H7 (cell line): ENCODE measurements at regions not wholly inside any gene's neighbourhood (a gene's known extent, or its start where the extent isn't known, plus 50 kb on each side); places are given as distances from the start of the nearest gene placed in this dataset.
"Not testable (repeated sequence)": the region's sequence is repeated elsewhere in the genome, so short reads cannot be mapped to it uniquely, and the experiment has no call there.

Experiments used
- DNase-seq: peaks from one replicate; pipeline ENCODE4 v3.0.0; 2012
- H3K27me3 ChIP-seq: 2 replicates; pipeline ENCODE4 v1.6.0; 2011; ENCODE audit warnings: mild to moderate bottlenecking, low read length; ENCODE audit not compliant: control insufficient read depth, insufficient read depth
- H3K36me3 ChIP-seq: replicated peaks from 2 replicates; pipeline ENCODE4 v1.5.1; 2011; ENCODE audit warnings: low read length; ENCODE audit not compliant: control insufficient read depth, insufficient read depth
- H3K4me3 ChIP-seq: 2 replicates; pipeline ENCODE4 v1.5.1; 2011; ENCODE audit warnings: low read depth, mild to moderate bottlenecking, control low read depth, low read length, moderate library complexity; ENCODE audit not compliant: insufficient read depth

GRCh38 chr19:57016491-57016890 lies 103.3 kb upstream of the USP29 start:
- no peaks in the 10 kb centered on the region for H3K27me3 ChIP-seq
- DNase-seq = no peak
- H3K4me3 ChIP-seq = no peak overlapping the region
- no peaks in the 10 kb centered on the region for H3K36me3 ChIP-seq

- no peak for DNase-seq
- no peak overlapping the region for H3K4me3 ChIP-seq
- no peaks in the 10 kb centered on the region for H3K36me3 ChIP-seq
- no peaks in the 10 kb centered on the region for H3K27me3 ChIP-seq
Measured at GRCh38 chr19:57025491-57025890, 94.3 kb upstream of the USP29 start.

- DNase-seq = no peak
- H3K36me3 ChIP-seq = no peaks in the 10 kb centered on the region
- H3K4me3 ChIP-seq = no peak overlapping the region
- H3K27me3 ChIP-seq = no peaks in the 10 kb centered on the region
Measured at GRCh38 chr19:57026476-57026875, 93.3 kb upstream of the USP29 start.

GRCh38 chr19:57027360-57027759 lies 92.4 kb upstream of the USP29 start:
- DNase-seq = no peak
- Histone ChIP-seq H3K4me3 (no peak overlapping the region), H3K27me3 (no peaks in the 10 kb centered on the region), H3K36me3 (no peaks in the 10 kb centered on the region)

- DNase-seq = no peak
- H3K27me3 ChIP-seq = no peaks in the 10 kb centered on the region
- H3K36me3 ChIP-seq = no peaks in the 10 kb centered on the region
- no peak overlapping the region for H3K4me3 ChIP-seq
Measured at GRCh38 chr19:57028804-57029525, 90.8 kb upstream of the USP29 start.

- DNase-seq = no peak
- Histone ChIP-seq H3K4me3 (no peak overlapping the region), H3K27me3 (no peaks in the 10 kb centered on the region), H3K36me3 (no peaks in the 10 kb centered on the region)
Measured at GRCh38 chr19:57031106-57031505, 88.7 kb upstream of the USP29 start.

GRCh38 chr19:57033576-57033975 lies 86.2 kb upstream of the USP29 start:
- no peaks in the 10 kb centered on the region for H3K36me3 ChIP-seq
- H3K27me3 ChIP-seq = no peaks in the 10 kb centered on the region
- DNase-seq = no peak
- no peak overlapping the region for H3K4me3 ChIP-seq

GRCh38 chr19:57034544-57034943 lies 85.2 kb upstream of the USP29 start:
- Histone ChIP-seq H3K4me3 (no peak overlapping the region), H3K27me3 (no peaks in the 10 kb centered on the region), H3K36me3 (no peaks in the 10 kb centered on the region)
- no peak for DNase-seq

- H3K36me3 ChIP-seq, H3K4me3 ChIP-seq, H3K27me3 ChIP-seq: not testable (repeated sequence)
Measured at GRCh38 chr19:57035740-57036139, 84.0 kb upstream of the USP29 start.

GRCh38 chr19:57037556-57037955 lies 82.2 kb upstream of the USP29 start:
- no peak overlapping the region for H3K4me3 ChIP-seq
- no peaks in the 10 kb centered on the region for H3K27me3 ChIP-seq
- H3K36me3 ChIP-seq = no peaks in the 10 kb centered on the region
- DNase-seq = no peak

More at GRCh38 chr19:57035740-57036139, 84.0 kb upstream of the USP29 start:
- DNase-seq = not testable (repeated sequence)

- H3K27me3 ChIP-seq = no peaks in the 10 kb centered on the region
- DNase-seq = no peak
- H3K4me3 ChIP-seq = no peak overlapping the region
- H3K36me3 ChIP-seq = no peaks in the 10 kb centered on the region
Measured at GRCh38 chr19:57047743-57048142, 72.0 kb upstream of the USP29 start.

GRCh38 chr19:57050863-57051262 lies 68.9 kb upstream of the USP29 start:
- Histone ChIP-seq H3K36me3 (no peaks in the 10 kb centered on the region), H3K4me3 (no peak overlapping the region), H3K27me3 (no peaks in the 10 kb centered on the region)
- DNase-seq = no peak

- no peak for DNase-seq
- H3K4me3 ChIP-seq = no peak overlapping the region
- no peaks in the 10 kb centered on the region for H3K27me3 ChIP-seq
- no peaks in the 10 kb centered on the region for H3K36me3 ChIP-seq
Measured at GRCh38 chr19:57052081-57052480, 67.7 kb upstream of the USP29 start.

GRCh38 chr19:57053401-57053800 lies 66.4 kb upstream of the USP29 start:
- Histone ChIP-seq H3K36me3 (no peaks in the 10 kb centered on the region), H3K27me3 (no peaks in the 10 kb centered on the region), H3K4me3 (no peak overlapping the region)
- DNase-seq = no peak

- no peak overlapping the region for H3K4me3 ChIP-seq
- no peak for DNase-seq
- H3K36me3 ChIP-seq = no peaks in the 10 kb centered on the region
- no peaks in the 10 kb centered on the region for H3K27me3 ChIP-seq
Measured at GRCh38 chr19:57055956-57056355, 63.8 kb upstream of the USP29 start.
